Stimulated activated CD4-positive, alpha-beta T cell treated with anti-CD3 and anti-CD28 coated beads, Interleukin-12 subunit alpha, Interleukin-12 subunit beta, amount 100 ng/mL, for 4 hours (primary cell): ENCODE measurements at regions not wholly inside any gene's neighbourhood (a gene's known extent, or its start where the extent isn't known, plus 50 kb on each side); places are given as distances from the start of the nearest gene placed in this dataset.
"Not testable (repeated sequence)": the region's sequence is repeated elsewhere in the genome, so short reads cannot be mapped to it uniquely, and the experiment has no call there.

Source experiments
- DNase-seq: peaks from one replicate; pipeline ENCODE4 v3.0.0-alpha.2; 2020

- not testable (repeated sequence) for DNase-seq
Observed at GRCh38 chr12:84018556-84019179, 893.9 kb downstream of the SLC6A15 start.

- DNase-seq, result no peak
Observed at GRCh38 chr12:84016956-84017355, 895.6 kb downstream of the SLC6A15 start.

GRCh38 chr12:83997423-83997822 is 915.2 kb downstream of the SLC6A15 start:
- no peak for DNase-seq

DNA sequence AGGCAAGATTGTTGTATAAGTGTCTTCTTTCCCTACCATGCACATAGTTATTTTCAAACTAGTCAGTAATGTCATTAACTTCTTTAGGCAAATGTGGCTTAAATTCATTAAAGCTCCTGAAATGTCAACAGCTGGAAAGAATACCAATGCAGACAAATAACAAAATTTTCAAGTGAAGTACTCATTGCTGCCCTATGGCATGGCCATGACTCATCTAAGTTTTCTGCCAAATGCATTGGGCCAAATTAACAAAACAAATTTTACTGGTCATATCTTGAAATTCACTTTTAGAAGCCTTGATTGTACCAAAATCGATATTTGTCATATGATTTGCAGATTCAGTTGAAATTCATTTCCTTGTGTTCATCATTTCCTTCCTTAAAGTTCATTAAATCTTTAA is 915.9 kb downstream of the SLC6A15 start:
- no peak for DNase-seq

DNA sequence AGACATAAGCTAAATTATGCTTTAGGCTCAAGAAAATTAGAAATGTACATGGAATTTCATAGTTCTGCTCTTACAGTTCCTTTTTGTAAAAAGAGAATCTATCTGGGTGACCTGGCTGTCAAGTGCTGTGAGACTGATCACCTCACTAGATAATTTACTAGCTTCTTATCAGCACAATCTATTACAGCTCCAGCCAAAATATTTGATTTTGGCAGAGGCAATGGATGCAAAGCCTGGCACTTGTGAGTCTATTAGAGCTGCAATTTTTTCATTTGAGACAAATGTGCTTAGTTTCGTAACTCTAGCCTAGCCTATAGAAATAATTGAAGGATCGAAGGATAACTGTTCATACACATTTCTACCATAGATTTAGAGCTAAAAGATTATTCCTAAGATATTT is 927.5 kb downstream of the SLC6A15 start:
- DNase-seq, result no peak

DNA sequence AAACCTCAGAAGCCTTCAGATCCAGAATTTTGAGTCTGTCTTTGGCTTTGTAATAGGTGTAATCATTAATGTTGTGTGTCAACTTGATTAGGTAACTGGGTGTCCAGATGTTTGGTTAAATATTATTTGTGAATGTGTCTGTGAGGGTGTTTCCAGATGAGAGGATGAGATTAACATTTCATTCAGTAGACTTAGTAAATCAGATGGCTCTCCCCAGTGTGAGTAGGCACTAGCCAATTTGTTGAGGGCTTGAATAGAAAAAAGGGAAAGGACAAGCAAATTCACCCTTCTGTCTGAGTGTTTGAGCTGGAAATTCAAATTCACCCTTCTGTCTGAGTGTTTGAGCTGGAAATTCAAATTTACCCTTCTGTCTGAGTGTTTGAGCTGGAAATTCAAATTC is 932.2 kb downstream of the SLC6A15 start:
- DNase-seq, result no peak

- DNase-seq, result no peak
Observed at GRCh38 chr12:83979785-83980184, 932.8 kb downstream of the SLC6A15 start.

DNA sequence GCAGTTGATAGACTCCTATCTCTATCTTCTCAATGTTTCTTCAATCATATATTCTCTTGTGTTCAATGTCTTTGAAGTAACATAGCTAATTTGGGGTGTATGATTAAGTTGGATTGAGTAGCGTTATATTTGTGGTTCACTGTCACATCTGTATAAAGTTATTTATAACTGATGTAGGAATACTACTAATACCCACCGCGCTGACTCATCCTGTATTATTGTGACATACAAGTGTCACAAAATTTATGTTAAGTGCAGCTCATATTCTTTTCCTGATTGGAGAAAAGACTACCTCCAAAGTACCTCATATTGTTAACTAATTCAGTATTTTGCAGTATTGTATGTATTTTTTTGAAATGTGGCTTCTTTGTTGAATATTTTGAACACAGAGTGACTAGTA is 940.8 kb downstream of the SLC6A15 start:
- DNase-seq, result no peak

GRCh38 chr12:83960767-83961166 is 951.8 kb downstream of the SLC6A15 start:
- no peak for DNase-seq

- DNase-seq, result no peak
Observed at GRCh38 chr12:83958997-83959396, 953.6 kb downstream of the SLC6A15 start.

- no peak for DNase-seq
Observed at GRCh38 chr12:83954956-83955601, 957.5 kb downstream of the SLC6A15 start.

- no peak for DNase-seq
Observed at GRCh38 chr12:83954071-83954789, 958.4 kb downstream of the SLC6A15 start.

DNA sequence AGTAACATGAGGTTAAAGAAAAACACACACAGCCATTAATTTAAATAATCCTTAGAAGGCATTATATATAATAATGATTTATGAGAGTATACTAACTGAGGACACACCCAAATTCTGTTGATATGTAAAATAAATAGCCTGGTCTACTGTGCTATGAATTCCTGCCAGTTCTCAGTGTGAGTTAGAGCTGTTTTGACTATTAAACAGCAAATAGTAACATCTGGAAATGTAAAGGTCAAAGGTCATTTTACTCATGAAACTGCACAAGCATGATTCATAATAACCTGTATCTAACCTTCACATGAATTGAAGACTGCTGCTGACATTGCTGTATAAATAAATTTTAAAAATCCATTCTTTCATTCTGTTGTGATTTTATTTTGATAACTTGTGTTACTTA is 966.7 kb downstream of the SLC6A15 start:
- no peak for DNase-seq

DNA sequence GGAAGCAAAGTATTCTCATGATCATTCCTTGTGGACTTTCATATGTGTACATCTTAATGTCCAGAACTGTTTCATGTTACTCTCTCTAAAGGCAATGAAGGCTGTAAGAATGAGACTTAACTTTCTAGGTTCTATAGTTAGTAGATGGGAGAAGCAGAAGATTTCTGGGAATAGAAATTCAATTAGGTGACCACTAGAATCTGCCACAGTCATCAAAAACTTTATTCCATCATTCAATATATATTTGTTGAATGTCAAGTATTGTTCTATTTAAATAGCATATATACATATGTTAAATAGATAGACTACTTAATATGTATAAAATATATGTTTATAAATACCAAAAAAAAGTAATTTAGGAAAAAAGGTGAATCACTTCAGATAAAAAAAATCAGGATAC is 972.9 kb downstream of the SLC6A15 start:
- DNase-seq, result no peak

DNA sequence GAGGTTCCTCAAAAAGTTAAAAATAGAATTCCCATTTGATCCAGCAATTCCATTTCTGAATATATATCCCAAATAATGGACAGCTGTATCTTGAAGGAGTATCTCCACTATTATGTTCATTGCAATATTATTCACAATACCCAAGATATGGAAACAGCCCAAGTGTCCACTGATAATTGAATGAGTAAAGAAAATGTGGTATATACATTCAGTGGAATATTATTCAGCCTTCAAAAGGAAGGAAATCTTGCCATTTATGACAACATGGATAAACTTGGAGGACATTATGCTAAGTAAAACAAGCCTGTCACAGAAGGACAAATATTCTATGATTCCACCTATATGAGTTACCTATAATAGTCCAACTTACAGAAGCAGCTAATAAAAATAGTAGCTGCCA is 979.0 kb downstream of the SLC6A15 start:
- DNase-seq, result no peak

DNA sequence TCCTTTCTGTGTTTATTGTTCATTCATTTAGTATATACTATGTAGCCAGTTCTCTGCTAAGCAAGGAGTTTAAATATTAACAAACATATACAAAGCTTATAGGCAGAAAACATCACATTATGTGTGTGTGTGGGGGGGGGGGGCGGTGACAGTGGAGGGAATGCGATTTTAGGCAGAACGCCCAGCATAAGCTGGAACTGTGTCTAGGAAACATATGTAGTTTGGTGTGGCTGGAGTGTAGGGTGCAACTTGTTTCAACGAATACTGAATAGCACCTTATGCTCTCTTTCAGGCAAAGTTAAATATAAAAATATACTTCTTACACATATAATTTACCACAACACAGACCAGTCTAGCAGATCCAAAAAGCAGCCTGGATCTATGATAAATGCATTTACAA is 980.6 kb downstream of the SLC6A15 start:
- no peak for DNase-seq

DNA sequence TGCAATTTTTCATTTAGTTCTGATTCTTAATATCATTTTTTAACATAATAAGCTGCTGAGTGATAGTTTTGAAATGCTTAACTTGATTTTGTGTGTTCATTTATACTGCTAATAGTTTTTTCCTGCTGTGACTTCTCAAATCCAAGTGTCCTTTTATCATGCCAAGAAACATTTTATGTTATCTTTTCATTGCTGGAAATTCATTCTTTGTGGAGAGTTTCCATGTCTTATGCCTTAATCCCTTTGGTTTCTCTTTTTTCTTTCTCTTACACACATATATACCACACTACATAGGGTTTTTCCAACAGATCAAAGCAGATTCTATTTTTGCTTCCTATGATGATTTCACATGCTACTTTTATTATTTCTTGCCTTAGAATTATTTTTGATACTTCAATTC is 981.1 kb downstream of the SLC6A15 start:
- DNase-seq, result no peak

- not testable (repeated sequence) for DNase-seq
Observed at GRCh38 chr12:83929792-83930191, 982.8 kb downstream of the SLC6A15 start.

DNA sequence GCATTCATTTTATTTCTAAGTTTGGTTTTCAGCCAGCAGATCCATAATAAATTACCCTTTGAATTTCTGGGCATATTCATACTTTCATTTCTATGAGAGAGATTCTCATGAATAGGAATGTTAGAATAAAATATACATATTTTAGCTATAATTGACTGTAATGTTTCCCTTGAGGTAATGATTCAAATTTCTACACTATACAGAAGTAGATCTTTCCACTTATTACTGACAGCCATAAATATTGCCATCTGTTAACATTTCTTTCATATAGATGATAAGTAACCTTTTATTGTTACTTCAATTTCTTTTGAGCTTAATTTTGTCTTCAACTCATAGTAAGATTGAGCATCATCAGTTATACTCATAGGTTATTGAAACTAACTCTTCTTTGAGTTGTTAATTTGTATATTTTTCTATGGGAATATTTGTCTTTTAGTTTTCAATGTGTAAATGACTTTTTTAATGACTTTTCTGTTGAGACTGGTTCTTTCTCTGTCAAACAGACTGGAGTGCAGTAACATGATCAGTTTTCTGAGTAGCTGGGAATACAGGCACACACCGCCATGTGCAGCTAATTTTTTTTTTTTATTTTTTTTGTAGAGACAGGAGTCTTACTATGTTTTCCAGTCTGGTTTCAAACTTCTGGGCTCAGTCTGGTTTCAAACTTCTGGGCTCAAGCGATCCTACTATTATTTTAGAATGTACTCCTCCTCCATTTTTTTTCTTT is 991.6 kb downstream of the SLC6A15 start:
- no peak for DNase-seq

DNA sequence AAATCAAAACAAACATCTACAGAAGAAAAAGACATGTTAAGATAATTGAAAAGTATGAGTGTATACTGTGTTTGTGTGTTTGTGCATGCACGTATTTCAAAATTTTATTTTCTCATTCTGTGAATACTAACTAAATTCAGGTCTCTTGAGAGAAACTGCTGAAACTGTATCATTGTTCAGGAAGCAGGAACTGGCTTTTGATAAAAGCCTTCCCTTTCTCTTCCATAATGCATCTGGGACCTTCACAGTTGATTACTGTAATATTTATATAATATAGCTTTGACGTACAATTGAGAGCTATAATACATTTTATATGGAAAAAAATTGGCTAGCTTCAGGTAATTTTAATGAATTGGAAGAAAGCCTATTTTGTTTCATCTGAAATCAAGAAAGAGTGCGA is 993.5 kb downstream of the SLC6A15 start:
- DNase-seq, result no peak

GRCh38 chr12:83904175-83904574 is 1008.4 kb downstream of the SLC6A15 start:
- no peak for DNase-seq

DNA sequence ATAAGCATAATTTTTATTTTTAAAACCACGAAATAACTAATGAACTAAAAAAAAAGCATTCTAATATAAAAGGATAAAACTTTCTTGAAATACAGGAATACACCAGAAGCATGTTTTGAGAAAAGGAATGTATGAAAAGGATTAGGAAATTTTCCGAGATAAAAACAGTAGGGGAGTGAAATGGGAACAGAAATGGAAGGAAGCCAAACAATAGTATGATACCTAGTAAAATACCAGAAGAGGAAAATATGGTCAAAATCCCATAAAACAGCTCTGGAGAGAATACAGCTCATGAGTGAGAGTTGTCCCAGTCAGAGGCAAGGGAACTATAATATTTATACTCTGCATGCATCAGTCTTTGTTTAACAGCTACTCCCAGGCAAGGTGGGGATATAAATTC is 1016.2 kb downstream of the SLC6A15 start:
- DNase-seq, result no peak

GRCh38 chr12:83893101-83893500 is 1019.5 kb downstream of the SLC6A15 start:
- no peak for DNase-seq

DNA sequence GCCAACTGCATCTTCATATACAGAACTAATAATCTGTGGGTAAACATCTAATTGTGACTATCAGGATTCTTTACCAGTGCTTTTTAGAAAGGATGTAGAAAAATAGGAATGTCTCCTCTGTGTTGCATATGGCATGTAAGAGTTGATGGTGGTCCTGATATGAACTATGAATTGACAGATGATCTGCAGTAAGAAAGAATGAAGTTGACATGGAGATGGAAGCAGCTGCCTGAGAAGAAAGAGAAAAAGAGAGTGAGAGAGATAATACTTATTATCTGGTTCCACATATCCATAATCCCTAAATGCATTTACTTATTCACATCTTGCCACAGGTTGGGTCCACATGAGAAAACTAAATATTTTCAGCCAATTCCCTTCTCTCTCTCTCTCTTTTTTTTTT is 1022.9 kb downstream of the SLC6A15 start:
- no peak for DNase-seq
